ENCODE measurements at regions not wholly inside any gene's neighbourhood (a gene's known extent, or its start where the extent isn't known, plus 50 kb on each side); places are given as distances from the start of the nearest gene placed in this dataset.

DNA sequence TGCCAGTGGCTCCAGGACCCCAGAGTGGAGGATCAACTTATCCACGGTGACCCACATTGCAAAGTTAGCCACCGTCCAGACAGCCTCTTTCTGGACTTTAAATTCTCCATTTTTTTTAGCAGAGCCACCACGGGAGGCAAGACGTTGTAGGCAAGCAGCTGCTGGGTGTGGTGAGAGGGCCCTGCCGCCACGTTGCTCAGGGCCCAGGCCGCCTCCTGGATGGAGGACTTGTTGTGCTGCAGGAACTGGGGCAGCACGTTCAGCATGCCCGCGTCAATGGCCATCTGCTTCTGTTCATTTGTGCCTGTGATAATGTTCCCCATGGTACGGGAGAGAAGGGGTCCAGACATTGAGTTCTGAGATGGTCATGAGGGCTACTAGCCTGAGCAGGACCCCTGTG lies 114.3 kb upstream of the POC5 start (continued):
- TF ChIP-seq, protein P1, sequence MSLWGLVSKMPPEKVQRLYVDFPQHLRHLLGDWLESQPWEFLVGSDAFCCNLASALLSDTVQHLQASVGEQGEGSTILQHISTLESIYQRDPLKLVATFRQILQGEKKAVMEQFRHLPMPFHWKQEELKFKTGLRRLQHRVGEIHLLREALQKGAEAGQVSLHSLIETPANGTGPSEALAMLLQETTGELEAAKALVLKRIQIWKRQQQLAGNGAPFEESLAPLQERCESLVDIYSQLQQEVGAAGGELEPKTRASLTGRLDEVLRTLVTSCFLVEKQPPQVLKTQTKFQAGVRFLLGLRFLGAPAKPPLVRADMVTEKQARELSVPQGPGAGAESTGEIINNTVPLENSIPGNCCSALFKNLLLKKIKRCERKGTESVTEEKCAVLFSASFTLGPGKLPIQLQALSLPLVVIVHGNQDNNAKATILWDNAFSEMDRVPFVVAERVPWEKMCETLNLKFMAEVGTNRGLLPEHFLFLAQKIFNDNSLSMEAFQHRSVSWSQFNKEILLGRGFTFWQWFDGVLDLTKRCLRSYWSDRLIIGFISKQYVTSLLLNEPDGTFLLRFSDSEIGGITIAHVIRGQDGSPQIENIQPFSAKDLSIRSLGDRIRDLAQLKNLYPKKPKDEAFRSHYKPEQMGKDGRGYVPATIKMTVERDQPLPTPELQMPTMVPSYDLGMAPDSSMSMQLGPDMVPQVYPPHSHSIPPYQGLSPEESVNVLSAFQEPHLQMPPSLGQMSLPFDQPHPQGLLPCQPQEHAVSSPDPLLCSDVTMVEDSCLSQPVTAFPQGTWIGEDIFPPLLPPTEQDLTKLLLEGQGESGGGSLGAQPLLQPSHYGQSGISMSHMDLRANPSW (CRISPR knock-in tag; IDR thresholded peaks at IDR 0.05; ENCODE audit: borderline replicate concordance), result no peak

DNA sequence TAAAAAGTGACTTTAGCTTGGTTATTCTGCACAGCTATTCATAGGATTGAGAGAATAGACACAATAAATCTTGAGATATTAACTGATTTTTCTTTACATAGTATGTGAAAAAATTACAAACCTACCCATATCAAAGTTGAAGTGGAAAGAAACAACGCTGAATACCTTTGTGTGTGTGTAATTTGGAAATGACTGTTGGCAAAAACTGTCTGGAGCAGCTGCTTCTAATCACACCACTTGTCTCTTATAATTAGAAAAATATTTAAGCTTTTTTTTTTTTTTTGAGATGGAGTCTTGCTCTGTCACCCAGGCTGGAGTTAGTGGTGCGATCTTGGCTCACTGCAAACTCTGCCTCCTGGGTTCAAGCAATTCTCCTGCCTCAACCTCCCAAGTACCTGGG lies 110.8 kb upstream of the POC5 start:
- DNase-seq (ENCODE audit: low spot score) (no peak), FAIRE-seq (no peak), ATAC-seq (no peak)
- Histone ChIP-seq H2AFZ (ENCODE audit: low read length) (no peak overlapping the region), H3K27me3 (ENCODE audit: control insufficient read depth in 1 of 2, insufficient read depth in 2 of 2, low read length in 2 of 2) (peaks cover 0 to 9% of the 10 kb centered on the region in 2 experiments; a peak in 2 of 5 replicates), H3K36me3 (replicated peaks in 1 of 2; ENCODE audit: control insufficient read depth in 1 of 2, insufficient read depth in 2 of 2, low read length in 2 of 2) (no peaks in the 10 kb centered on the region), H3K4me2 (ENCODE audit: low read depth, low read length) (no peak overlapping the region), H3K27ac (ENCODE audit: extremely low read length, insufficient read depth, low read length) (no peak overlapping the region), H4K20me1 (ENCODE audit: insufficient read depth, low read length) (no peaks in the 10 kb centered on the region), H3K4me3 (replicated peaks in 1 of 3; ENCODE audit: insufficient read depth in 1 of 3, low read depth in 2 of 3, low read length in 3 of 3) (no peak overlapping the region), H3K4me1 (ENCODE audit: insufficient read depth, low read length) (no peaks in the 10 kb centered on the region), H3K9me3 (ENCODE audit: low read length) (no peaks in the 10 kb centered on the region), H3K79me2 (ENCODE audit: insufficient read depth, low read length) (no peaks in the 10 kb centered on the region), H3K9ac (ENCODE audit: insufficient read depth, low read depth, low read length) (no peak overlapping the region)
- POLR2A ChIA-PET, result no interaction called here
- CTCF ChIA-PET (ENCODE audit: low intra/inter-chr PET ratio, low total read pairs), result no interaction called here
- WGBS (ENCODE audit: low lambda C conversion rate), result 2% methylated on average over 2 of the region's 2 CpGs
- in situ Hi-C loops (cut with HindIII; ENCODE audit: extremely low pct_ligation_motif_present, low pct_unique_long_range_greater_than_20kb), result no loop called here
- TF ChIP-seq ZNF160 (CRISPR knock-in tag; IDR thresholded peaks at IDR 0.05) (no peak), POLR2AphosphoS2 (IDR thresholded peaks at IDR 0.05; ENCODE audit: low read depth, low read length) (no peak), FOXC1 (CRISPR knock-in tag; IDR thresholded peaks at IDR 0.05; ENCODE audit: borderline replicate concordance) (no peak)
- no TSS peak for BruUV-seq (replicated peaks)
- intact Hi-C loops (cut with micrococcal nuclease; ENCODE audit: unreplicated experiment), result no loop called here

GRCh38 chr5:75824323-75824722 lies 107.1 kb upstream of the POC5 start:
- no peaks in the 10 kb centered on the region for H3K36me3 ChIP-seq (replicated peaks in 1 of 2; ENCODE audit: control insufficient read depth in 1 of 2, insufficient read depth in 2 of 2, low read length in 2 of 2)
- no peaks in the 10 kb centered on the region for H3K79me2 ChIP-seq (ENCODE audit: insufficient read depth, low read length)
- in situ Hi-C loops (cut with HindIII; ENCODE audit: extremely low pct_ligation_motif_present, low pct_unique_long_range_greater_than_20kb) (no loop called here), intact Hi-C loops (cut with micrococcal nuclease; ENCODE audit: unreplicated experiment) (no loop called here)
- no peak overlapping the region for H3K4me2 ChIP-seq (ENCODE audit: low read depth, low read length)
- H3K4me3 ChIP-seq (replicated peaks in 1 of 3; ENCODE audit: insufficient read depth in 1 of 3, low read depth in 2 of 3, low read length in 3 of 3), result no peak overlapping the region
- no peak overlapping the region for H2AFZ ChIP-seq (ENCODE audit: low read length)
- no peaks in the 10 kb centered on the region for H3K9me3 ChIP-seq (ENCODE audit: low read length)
- no peaks in the 10 kb centered on the region for H3K27me3 ChIP-seq (ENCODE audit: control insufficient read depth in 1 of 2, insufficient read depth in 2 of 2, low read length in 2 of 2)
- DNase-seq (ENCODE audit: low spot score) (no peak), ATAC-seq (no peak), FAIRE-seq (no peak)
- no peak overlapping the region for H3K27ac ChIP-seq (ENCODE audit: extremely low read length, insufficient read depth, low read length)
- ChIA-PET POLR2A (no interaction called here), CTCF (ENCODE audit: low intra/inter-chr PET ratio, low total read pairs) (no interaction called here)
- no peaks in the 10 kb centered on the region for H4K20me1 ChIP-seq (ENCODE audit: insufficient read depth, low read length)
- no TSS peak for BruUV-seq (replicated peaks)
- H3K4me1 ChIP-seq (ENCODE audit: insufficient read depth, low read length), result no peaks in the 10 kb centered on the region
- H3K9ac ChIP-seq (ENCODE audit: insufficient read depth, low read depth, low read length), result no peak overlapping the region
- 0% methylated on average over 1 of the region's 1 CpG for WGBS (ENCODE audit: low lambda C conversion rate)
- no peak for TF ChIP-seq ZBTB20 (CRISPR knock-in tag; IDR thresholded peaks at IDR 0.05; ENCODE audit: borderline replicate concordance, low read depth)
- TF ChIP-seq ZBTB7B (CRISPR knock-in tag; IDR thresholded peaks at IDR 0.05), result no peak
- TF ChIP-seq GABPB1 (CRISPR knock-in tag; IDR thresholded peaks at IDR 0.05), result no peak
- TF ChIP-seq EHMT2 (IDR thresholded peaks at IDR 0.05; ENCODE audit: borderline replicate concordance, low read depth, low read length), result no peak
- TF ChIP-seq CHD4 (IDR thresholded peaks at IDR 0.05; ENCODE audit: borderline replicate concordance, low read length), result no peak
- no peak for TF ChIP-seq RELA (CRISPR knock-in tag; IDR thresholded peaks at IDR 0.05)
- no peak for TF ChIP-seq ZBTB21 (CRISPR knock-in tag; IDR thresholded peaks at IDR 0.05)
- no peak for TF ChIP-seq MAFK (conservative IDR thresholded peaks at IDR 0.05 in 1 of 2, IDR thresholded peaks at IDR 0.05 in 1 of 2; ENCODE audit: low read length in 2 of 2)
- TF ChIP-seq HDAC2 (CRISPR knock-in tag; IDR thresholded peaks at IDR 0.05), result no peak
- TF ChIP-seq ZFP41 (CRISPR knock-in tag; IDR thresholded peaks at IDR 0.05; ENCODE audit: borderline replicate concordance), result no peak

All from HepG2 (cell line).